ENCODE measurements at regions not wholly inside any gene's neighbourhood (a gene's known extent, or its start where the extent isn't known, plus 50 kb on each side); places are given as distances from the start of the nearest gene placed in this dataset.
"Not testable (repeated sequence)": the region's sequence is repeated elsewhere in the genome, so short reads cannot be mapped to it uniquely, and the experiment has no call there.

GRCh38 chr7:3179456-3179855, 121.6 kb upstream of the SDK1 start:
- intact Hi-C loops (cut with DNase I): no loop called here
- peak; percentile 28 for DNase-seq (ENCODE audit: low spot score)

GRCh38 chr7:3180604-3181003, 120.4 kb upstream of the SDK1 start:
- DNase-seq (ENCODE audit: low spot score): peak; percentile 15
- intact Hi-C loops (cut with DNase I): no loop called here

GRCh38 chr7:3182055-3182454, 119.0 kb upstream of the SDK1 start:
- intact Hi-C loops (cut with DNase I); DNase-seq (ENCODE audit: low spot score): not testable (repeated sequence)

- intact Hi-C loops (cut with DNase I): loop anchor here in 1 of 2 donors (2.0 kb wide), 1 partner anchor 501 kb away; no protein-coding TSS in a partner anchor
- DNase-seq (ENCODE audit: low spot score): peak; percentile 10
Observed at GRCh38 chr7:3187444-3188040, 113.5 kb upstream of the SDK1 start.

GRCh38 chr7:3188946-3189345, 112.1 kb upstream of the SDK1 start:
- DNase-seq (ENCODE audit: low spot score): peak; percentile 58
- intact Hi-C loops (cut with DNase I): loop anchor here in 1 of 2 donors (2.0 kb wide), 1 partner anchor 500 kb away; no protein-coding TSS in a partner anchor

GRCh38 chr7:3191548-3191947, 109.5 kb upstream of the SDK1 start:
- intact Hi-C loops (cut with DNase I): no loop called here
- DNase-seq (ENCODE audit: low spot score): no peak

GRCh38 chr7:3192669-3193068, 108.4 kb upstream of the SDK1 start:
- intact Hi-C loops (cut with DNase I): no loop called here
- DNase-seq (ENCODE audit: low spot score): peak; percentile 18

GRCh38 chr7:3193379-3194120, 107.5 kb upstream of the SDK1 start:
- DNase-seq (ENCODE audit: low spot score): peak; percentile 7

GRCh38 chr7:3194501-3195141, 106.4 kb upstream of the SDK1 start:
- DNase-seq (ENCODE audit: low spot score): peak; percentile 24
- intact Hi-C loops (cut with DNase I): no loop called here

More at GRCh38 chr7:3193379-3194120, 107.5 kb upstream of the SDK1 start:
- intact Hi-C loops (cut with DNase I): no loop called here

- DNase-seq (ENCODE audit: low spot score): peak; percentile 26
- intact Hi-C loops (cut with DNase I): no loop called here
Observed at GRCh38 chr7:3195160-3195559, 105.9 kb upstream of the SDK1 start.

- intact Hi-C loops (cut with DNase I): no loop called here
- peak; percentile 64 for DNase-seq (ENCODE audit: low spot score)
Observed at GRCh38 chr7:3196629-3197400, 104.2 kb upstream of the SDK1 start.

GRCh38 chr7:3197567-3198213, 103.4 kb upstream of the SDK1 start:
- DNase-seq (ENCODE audit: low spot score): peak; percentile 32
- intact Hi-C loops (cut with DNase I): no loop called here

GRCh38 chr7:3198316-3198715, 102.7 kb upstream of the SDK1 start:
- DNase-seq (ENCODE audit: low spot score): no peak
- intact Hi-C loops (cut with DNase I): no loop called here

- intact Hi-C loops (cut with DNase I): no loop called here
- DNase-seq (ENCODE audit: low spot score): no peak
Observed at GRCh38 chr7:3200504-3200903, 100.5 kb upstream of the SDK1 start.

GRCh38 chr7:3201306-3201705, 99.7 kb upstream of the SDK1 start:
- intact Hi-C loops (cut with DNase I): no loop called here
- no peak for DNase-seq (ENCODE audit: low spot score)

- intact Hi-C loops (cut with DNase I): no loop called here
- peak; percentile 34 for DNase-seq (ENCODE audit: low spot score)
Observed at GRCh38 chr7:3201937-3202710, 98.9 kb upstream of the SDK1 start.

GRCh38 chr7:3204526-3204925, 96.5 kb upstream of the SDK1 start:
- DNase-seq (ENCODE audit: low spot score): peak; percentile 69
- intact Hi-C loops (cut with DNase I): no loop called here

- intact Hi-C loops (cut with DNase I): no loop called here
- DNase-seq (ENCODE audit: low spot score): no peak
Observed at GRCh38 chr7:3206101-3206500, 95.0 kb upstream of the SDK1 start.

All from posterior vena cava (tissue), 2 donors.